ENCODE measurements at regions not wholly inside any gene's neighbourhood (a gene's known extent, or its start where the extent isn't known, plus 50 kb on each side); places are given as distances from the start of the nearest gene placed in this dataset.

DNA sequence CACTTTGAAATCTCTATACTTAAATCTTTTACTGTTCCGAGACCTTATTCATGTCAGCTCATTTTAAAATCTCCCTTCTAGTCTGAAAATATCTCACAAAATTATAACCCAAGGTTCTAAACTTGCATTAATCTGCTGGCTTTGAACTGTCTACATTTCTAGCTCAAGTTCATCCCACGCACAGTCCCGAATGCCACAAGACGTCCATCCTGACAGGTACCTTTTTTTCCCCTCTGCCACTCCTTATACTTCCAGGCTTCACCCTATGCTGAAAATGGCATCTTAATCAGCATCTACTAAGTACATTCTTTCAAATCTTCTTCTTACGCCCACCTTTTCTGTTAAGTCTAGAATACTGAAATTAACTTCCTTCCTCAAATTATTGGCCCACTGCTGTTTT is 259.2 kb upstream of the GALNTL6 start:
- no peaks in the 10 kb centered on the region for H3K79me1 ChIP-seq (ENCODE audit: low read length)
- no peak overlapping the region for H3K23ac ChIP-seq (ENCODE audit: low read length)
- no peak overlapping the region for H3K4ac ChIP-seq (ENCODE audit: low read depth, low read length)
- H3K14ac ChIP-seq (ENCODE audit: low read length): no peak overlapping the region
- H3K4me3 ChIP-seq (ENCODE audit: low read depth, low read length): no peak overlapping the region
- no peak overlapping the region for H2BK12ac ChIP-seq (ENCODE audit: low read length)
- DNase-seq: no peak
- no peak overlapping the region for H3K9ac ChIP-seq (ENCODE audit: low read length)
- H2BK5ac ChIP-seq (ENCODE audit: low read depth, low read length, poor library complexity): no peak overlapping the region
- H4K8ac ChIP-seq (ENCODE audit: low read depth, low read length): no peak overlapping the region
- H2AK5ac ChIP-seq (ENCODE audit: low read length): no peak overlapping the region
- H3K9me3 ChIP-seq (ENCODE audit: insufficient read depth, low read depth, low read length): no peaks in the 10 kb centered on the region
- H2BK120ac ChIP-seq (ENCODE audit: insufficient read depth, low read length, poor library complexity): no peak overlapping the region
- H3K27me3 ChIP-seq (ENCODE audit: insufficient read depth, low read length): no peaks in the 10 kb centered on the region
- H3K18ac ChIP-seq (ENCODE audit: low read length): no peak overlapping the region
- no peak overlapping the region for H4K91ac ChIP-seq (ENCODE audit: low read depth, low read length)
- no peaks in the 10 kb centered on the region for H3K4me1 ChIP-seq (ENCODE audit: control insufficient read depth in 1 of 2, insufficient read depth in 2 of 2, low read length in 2 of 2)
- no peak overlapping the region for H4K12ac ChIP-seq (ENCODE audit: low read depth, low read length)
- WGBS (ENCODE audit: extremely low coverage, insufficient coverage, insufficient read length): no CpG with 5 or more reads among the region's 5 CpGs
- H3K79me2 ChIP-seq (ENCODE audit: control insufficient read depth, insufficient read depth, low read length, poor library complexity): no peaks in the 10 kb centered on the region
- no peak overlapping the region for H2AFZ ChIP-seq (ENCODE audit: insufficient read depth, low read length, poor library complexity)
- H3K36me3 ChIP-seq (ENCODE audit: control insufficient read depth in 1 of 2, insufficient read depth in 2 of 2, low read length in 2 of 2): no peaks in the 10 kb centered on the region
- H3K27ac ChIP-seq (ENCODE audit: low read depth, low read length): no peak overlapping the region
- H3K4me2 ChIP-seq (ENCODE audit: low read length): no peak overlapping the region

- Histone ChIP-seq H3K79me1 (ENCODE audit: low read length) (no peaks in the 10 kb centered on the region), H3K27me3 (ENCODE audit: insufficient read depth, low read length) (no peaks in the 10 kb centered on the region), H4K12ac (ENCODE audit: low read depth, low read length) (no peak overlapping the region), H3K4ac (ENCODE audit: low read depth, low read length) (no peak overlapping the region), H3K14ac (ENCODE audit: low read length) (no peak overlapping the region), H2BK12ac (ENCODE audit: low read length) (no peak overlapping the region), H2AK5ac (ENCODE audit: low read length) (no peak overlapping the region), H3K27ac (ENCODE audit: low read depth, low read length) (no peak overlapping the region), H3K9me3 (ENCODE audit: insufficient read depth, low read depth, low read length) (no peaks in the 10 kb centered on the region), H2AFZ (ENCODE audit: insufficient read depth, low read length, poor library complexity) (no peak overlapping the region), H3K18ac (ENCODE audit: low read length) (no peak overlapping the region), H3K4me1 (ENCODE audit: control insufficient read depth in 1 of 2, insufficient read depth in 2 of 2, low read length in 2 of 2) (no peaks in the 10 kb centered on the region), H3K4me2 (ENCODE audit: low read length) (no peak overlapping the region), H4K91ac (ENCODE audit: low read depth, low read length) (no peak overlapping the region), H2BK120ac (ENCODE audit: insufficient read depth, low read length, poor library complexity) (no peak overlapping the region), H3K79me2 (ENCODE audit: control insufficient read depth, insufficient read depth, low read length, poor library complexity) (no peaks in the 10 kb centered on the region), H4K8ac (ENCODE audit: low read depth, low read length) (no peak overlapping the region), H2BK5ac (ENCODE audit: low read depth, low read length, poor library complexity) (no peak overlapping the region), H3K36me3 (ENCODE audit: control insufficient read depth in 1 of 2, insufficient read depth in 2 of 2, low read length in 2 of 2) (no peaks in the 10 kb centered on the region), H3K4me3 (ENCODE audit: low read depth, low read length) (no peak overlapping the region), H3K23ac (ENCODE audit: low read length) (no peak overlapping the region), H3K9ac (ENCODE audit: low read length) (no peak overlapping the region)
- no CpG with 5 or more reads among the region's 2 CpGs for WGBS (ENCODE audit: extremely low coverage, insufficient coverage, insufficient read length)
- no peak for DNase-seq
Measured at GRCh38 chr4:171542640-171543039, 270.6 kb upstream of the GALNTL6 start.

DNA sequence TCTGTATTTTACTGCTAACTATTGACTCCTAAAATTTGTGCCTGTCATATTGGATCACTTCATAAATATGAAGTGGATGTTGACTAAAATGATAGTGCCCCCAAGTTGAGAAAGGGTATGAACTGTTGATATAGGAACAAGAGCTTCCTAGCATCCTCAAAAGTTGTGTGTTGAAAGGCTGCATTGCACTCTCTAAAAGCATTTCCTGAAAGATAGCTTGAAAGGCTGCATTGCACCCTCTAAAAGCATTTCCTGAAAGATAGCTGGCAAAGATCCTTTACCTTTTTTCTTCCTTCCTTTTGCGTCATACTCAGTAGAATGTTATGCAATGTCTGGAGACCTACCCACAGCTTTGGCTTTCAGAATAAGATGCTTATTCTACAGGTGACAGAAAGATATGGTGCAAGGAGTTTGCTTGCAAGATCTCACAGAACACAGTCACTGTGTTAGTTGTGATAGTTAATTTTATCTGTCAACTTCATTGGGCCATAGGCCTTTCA is 274.6 kb upstream of the GALNTL6 start:
- Histone ChIP-seq H3K14ac (ENCODE audit: low read length) (no peak overlapping the region), H4K91ac (ENCODE audit: low read depth, low read length) (no peak overlapping the region), H3K23ac (ENCODE audit: low read length) (no peak overlapping the region), H3K4me2 (ENCODE audit: low read length) (no peak overlapping the region), H2AK5ac (ENCODE audit: low read length) (no peak overlapping the region), H3K27ac (ENCODE audit: low read depth, low read length) (no peak overlapping the region), H3K9ac (ENCODE audit: low read length) (no peak overlapping the region), H2AFZ (ENCODE audit: insufficient read depth, low read length, poor library complexity) (no peak overlapping the region), H3K4me1 (ENCODE audit: control insufficient read depth in 1 of 2, insufficient read depth in 2 of 2, low read length in 2 of 2) (no peaks in the 10 kb centered on the region), H3K18ac (ENCODE audit: low read length) (no peak overlapping the region), H4K12ac (ENCODE audit: low read depth, low read length) (no peak overlapping the region), H3K79me1 (ENCODE audit: low read length) (no peaks in the 10 kb centered on the region), H3K79me2 (ENCODE audit: control insufficient read depth, insufficient read depth, low read length, poor library complexity) (no peaks in the 10 kb centered on the region), H4K8ac (ENCODE audit: low read depth, low read length) (no peak overlapping the region), H3K4ac (ENCODE audit: low read depth, low read length) (no peak overlapping the region), H2BK5ac (ENCODE audit: low read depth, low read length, poor library complexity) (no peak overlapping the region), H3K4me3 (ENCODE audit: low read depth, low read length) (no peak overlapping the region), H3K27me3 (ENCODE audit: insufficient read depth, low read length) (no peaks in the 10 kb centered on the region), H3K36me3 (ENCODE audit: control insufficient read depth in 1 of 2, insufficient read depth in 2 of 2, low read length in 2 of 2) (no peaks in the 10 kb centered on the region), H3K9me3 (ENCODE audit: insufficient read depth, low read depth, low read length) (no peaks in the 10 kb centered on the region), H2BK12ac (ENCODE audit: low read length) (no peak overlapping the region), H2BK120ac (ENCODE audit: insufficient read depth, low read length, poor library complexity) (no peak overlapping the region)
- WGBS (ENCODE audit: extremely low coverage, insufficient coverage, insufficient read length): no CpG with 5 or more reads among the region's 1 CpG
- peak; percentile 32 to 75 for DNase-seq

- Histone ChIP-seq H3K4ac (ENCODE audit: low read depth, low read length) (no peak overlapping the region), H4K8ac (ENCODE audit: low read depth, low read length) (no peak overlapping the region), H2AFZ (ENCODE audit: insufficient read depth, low read length, poor library complexity) (no peak overlapping the region), H3K27me3 (ENCODE audit: insufficient read depth, low read length) (no peaks in the 10 kb centered on the region), H2AK5ac (ENCODE audit: low read length) (no peak overlapping the region), H4K91ac (ENCODE audit: low read depth, low read length) (no peak overlapping the region), H3K18ac (ENCODE audit: low read length) (no peak overlapping the region), H3K23ac (ENCODE audit: low read length) (no peak overlapping the region), H2BK5ac (ENCODE audit: low read depth, low read length, poor library complexity) (no peak overlapping the region), H3K4me3 (ENCODE audit: low read depth, low read length) (no peak overlapping the region), H3K14ac (ENCODE audit: low read length) (no peak overlapping the region), H3K27ac (ENCODE audit: low read depth, low read length) (no peak overlapping the region), H3K9me3 (ENCODE audit: insufficient read depth, low read depth, low read length) (no peaks in the 10 kb centered on the region), H3K79me2 (ENCODE audit: control insufficient read depth, insufficient read depth, low read length, poor library complexity) (no peaks in the 10 kb centered on the region), H3K36me3 (ENCODE audit: control insufficient read depth in 1 of 2, insufficient read depth in 2 of 2, low read length in 2 of 2) (no peaks in the 10 kb centered on the region), H3K9ac (ENCODE audit: low read length) (no peak overlapping the region), H3K79me1 (ENCODE audit: low read length) (no peaks in the 10 kb centered on the region), H2BK120ac (ENCODE audit: insufficient read depth, low read length, poor library complexity) (no peak overlapping the region), H2BK12ac (ENCODE audit: low read length) (no peak overlapping the region), H3K4me1 (ENCODE audit: control insufficient read depth in 1 of 2, insufficient read depth in 2 of 2, low read length in 2 of 2) (no peaks in the 10 kb centered on the region), H4K12ac (ENCODE audit: low read depth, low read length) (no peak overlapping the region), H3K4me2 (ENCODE audit: low read length) (no peak overlapping the region)
- WGBS (ENCODE audit: extremely low coverage, insufficient coverage, insufficient read length): no CpG with 5 or more reads among the region's 1 CpG
- DNase-seq: peak; percentile 90 to 92
Measured at GRCh38 chr4:171534391-171534790, 278.8 kb upstream of the GALNTL6 start.
